GM08714 (cell line): ENCODE measurements at regions not wholly inside any gene's neighbourhood (a gene's known extent, or its start where the extent isn't known, plus 50 kb on each side); places are given as distances from the start of the nearest gene placed in this dataset.
"Not testable (repeated sequence)": the region's sequence is repeated elsewhere in the genome, so short reads cannot be mapped to it uniquely, and the experiment has no call there.

Experiments used
- H3K4me3 ChIP-seq: fragments of 200-500 bp; sonication (Bioruptor generic); 2 replicates; pipeline ENCODE4 v1.5.1; 2014; ENCODE audit warnings: mild to moderate bottlenecking, low read length, inconsistent platforms
- ZNF274 ChIP-seq: IDR thresholded peaks from 2 replicates; pipeline ENCODE4 v1.6.1; 2012; ENCODE audit warnings: mild to moderate bottlenecking, low read depth, low read length

GRCh38 chr14:85061256-85061655, 468.7 kb upstream of the FLRT2 start:
- H3K4me3 ChIP-seq: no peak overlapping the region
- TF ChIP-seq ZNF274: no peak

DNA sequence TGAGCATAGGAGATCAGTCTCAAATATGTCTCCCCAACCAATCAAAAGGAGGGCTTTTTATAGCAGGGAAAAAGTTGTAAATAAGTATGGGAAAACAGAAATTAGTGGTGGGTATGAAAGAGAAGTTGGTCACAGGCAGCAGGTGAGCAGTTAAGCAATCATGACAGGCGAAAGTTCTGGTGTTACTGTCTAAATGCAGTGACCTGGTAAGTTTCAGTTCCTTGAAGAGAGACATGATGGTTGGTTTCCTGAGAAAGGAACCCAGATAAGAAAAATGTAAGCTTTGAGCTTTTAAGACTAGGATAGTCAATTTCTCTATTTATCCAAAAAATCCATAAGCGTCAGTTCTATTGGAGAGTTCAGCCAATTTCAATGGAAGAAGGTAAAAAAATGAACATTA, 466.2 kb upstream of the FLRT2 start:
- H3K4me3 ChIP-seq: no peak overlapping the region
- no peak for TF ChIP-seq ZNF274

GRCh38 chr14:85071447-85071846, 458.5 kb upstream of the FLRT2 start:
- no peak for TF ChIP-seq ZNF274
- no peak overlapping the region for H3K4me3 ChIP-seq

- TF ChIP-seq ZNF274: no peak
- no peak overlapping the region for H3K4me3 ChIP-seq
Measured at GRCh38 chr14:85074955-85075354, 455.0 kb upstream of the FLRT2 start.

DNA sequence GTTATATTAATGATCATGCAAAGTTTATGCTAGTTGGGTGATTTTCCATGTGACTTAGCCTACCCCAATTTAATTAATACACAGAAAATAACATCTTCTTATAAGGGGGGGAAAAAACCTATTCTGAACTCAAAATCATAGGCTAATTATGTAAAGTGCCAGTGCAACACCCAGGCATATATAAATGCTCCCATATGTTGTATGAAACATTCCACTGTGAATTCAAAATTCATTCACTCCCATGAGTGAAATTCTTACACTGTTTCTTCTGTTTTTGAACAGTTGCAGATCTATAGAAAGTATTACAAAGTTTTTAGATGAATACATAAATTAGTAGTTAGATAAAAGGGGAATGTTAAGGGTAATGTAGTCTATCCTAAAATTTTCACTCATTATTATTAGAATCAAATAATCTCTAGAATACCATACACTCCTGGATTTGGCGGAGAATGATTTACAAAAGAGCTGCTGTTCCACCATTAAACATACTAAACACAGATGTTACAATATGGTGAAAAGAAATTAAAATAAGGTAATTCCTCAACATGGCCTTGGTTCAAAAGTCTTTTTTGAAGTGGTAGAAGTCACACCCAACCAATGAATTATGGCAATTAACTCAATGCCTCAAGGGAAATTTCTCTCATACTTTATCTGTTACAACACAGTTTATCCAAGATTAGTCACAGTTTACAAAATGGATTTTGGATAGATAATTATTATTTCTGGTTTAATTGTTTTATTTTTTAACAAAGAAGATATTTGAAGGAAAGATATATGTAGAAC, 454.1 kb upstream of the FLRT2 start:
- no peak for TF ChIP-seq ZNF274
- no peak overlapping the region for H3K4me3 ChIP-seq

GRCh38 chr14:85077716-85078115, 452.2 kb upstream of the FLRT2 start:
- H3K4me3 ChIP-seq: not testable (repeated sequence)

- no peak overlapping the region for H3K4me3 ChIP-seq
- TF ChIP-seq ZNF274: no peak
Measured at GRCh38 chr14:85079842-85080730, 449.9 kb upstream of the FLRT2 start.

GRCh38 chr14:85084344-85084743, 445.6 kb upstream of the FLRT2 start:
- no peak for TF ChIP-seq ZNF274
- no peak overlapping the region for H3K4me3 ChIP-seq

DNA sequence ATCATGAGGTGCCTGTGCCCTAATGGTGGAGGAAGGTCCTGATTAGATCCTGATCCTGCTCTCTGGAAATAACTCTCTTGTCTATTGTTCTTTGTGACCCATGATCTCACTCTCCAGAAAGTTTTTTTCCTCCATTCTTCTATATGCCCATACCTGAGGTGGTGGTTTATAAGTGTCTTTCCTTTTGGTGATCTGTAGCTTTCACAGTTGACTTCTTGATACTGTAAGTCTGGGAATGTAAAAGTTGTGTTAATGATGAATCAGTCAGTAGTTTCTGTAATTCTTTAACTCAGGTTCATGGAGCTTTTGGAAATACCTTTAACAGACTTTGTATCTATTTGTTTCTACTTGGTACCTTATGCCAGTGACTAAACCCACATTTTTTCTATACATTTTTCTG, 444.0 kb upstream of the FLRT2 start:
- H3K4me3 ChIP-seq: no peak overlapping the region
- no peak for TF ChIP-seq ZNF274

GRCh38 chr14:85087201-85087600, 442.7 kb upstream of the FLRT2 start:
- H3K4me3 ChIP-seq: no peak overlapping the region
- no peak for TF ChIP-seq ZNF274

- TF ChIP-seq ZNF274: no peak
Measured at GRCh38 chr14:85088192-85088591, 441.8 kb upstream of the FLRT2 start.

GRCh38 chr14:85090681-85091080, 439.3 kb upstream of the FLRT2 start:
- H3K4me3 ChIP-seq: no peak overlapping the region
- TF ChIP-seq ZNF274: no peak

More at GRCh38 chr14:85088192-85088591, 441.8 kb upstream of the FLRT2 start:
- H3K4me3 ChIP-seq: no peak overlapping the region

GRCh38 chr14:85093631-85094330, 436.2 kb upstream of the FLRT2 start:
- TF ChIP-seq ZNF274: no peak
- no peak overlapping the region for H3K4me3 ChIP-seq

DNA sequence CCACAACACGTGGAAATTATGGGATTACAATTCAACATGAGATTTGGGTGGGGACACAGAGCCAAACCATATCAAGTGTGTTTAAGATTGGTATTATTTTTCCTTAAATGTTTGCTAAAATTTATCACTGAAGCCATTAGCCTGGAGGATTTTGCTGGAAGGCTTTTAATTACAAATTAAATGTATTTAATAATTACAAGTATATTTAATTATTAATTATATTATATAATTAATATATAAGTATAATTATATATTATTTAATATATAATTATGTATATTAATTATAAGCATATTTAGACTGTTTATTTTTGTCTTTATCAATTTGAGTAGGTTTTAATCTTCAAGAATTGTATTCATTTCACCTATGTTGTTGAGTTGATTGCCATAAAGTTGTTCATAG, 427.4 kb upstream of the FLRT2 start:
- H3K4me3 ChIP-seq: no peak overlapping the region
- no peak for TF ChIP-seq ZNF274
